Hematopoietic multipotent progenitor cell treated with erythropoietin and hydrocortisone succinate and interleukin-3 and kit ligand, for 4 days (in vitro differentiated cells): ENCODE measurements at regions not wholly inside any gene's neighbourhood (a gene's known extent, or its start where the extent isn't known, plus 50 kb on each side); places are given as distances from the start of the nearest gene placed in this dataset.
A peak's percentile ranks its signal among the peaks of the same experiment; 100 is the strongest.
"Not testable (repeated sequence)": the region's sequence is repeated elsewhere in the genome, so short reads cannot be mapped to it uniquely, and the experiment has no call there.

Experiments
- DNase-seq: peaks from one replicate; pipeline ENCODE4 v3.0.0-alpha.2; 2015

- DNase-seq, result peak; percentile 42
Observed at GRCh38 chr4:83758285-83758684, 222.4 kb downstream of the GPAT3 start.

GRCh38 chr4:83757121-83757621, 221.3 kb downstream of the GPAT3 start:
- peak; percentile 87 for DNase-seq

GRCh38 chr4:83753260-83753659, 217.4 kb downstream of the GPAT3 start:
- DNase-seq, result no peak

DNA sequence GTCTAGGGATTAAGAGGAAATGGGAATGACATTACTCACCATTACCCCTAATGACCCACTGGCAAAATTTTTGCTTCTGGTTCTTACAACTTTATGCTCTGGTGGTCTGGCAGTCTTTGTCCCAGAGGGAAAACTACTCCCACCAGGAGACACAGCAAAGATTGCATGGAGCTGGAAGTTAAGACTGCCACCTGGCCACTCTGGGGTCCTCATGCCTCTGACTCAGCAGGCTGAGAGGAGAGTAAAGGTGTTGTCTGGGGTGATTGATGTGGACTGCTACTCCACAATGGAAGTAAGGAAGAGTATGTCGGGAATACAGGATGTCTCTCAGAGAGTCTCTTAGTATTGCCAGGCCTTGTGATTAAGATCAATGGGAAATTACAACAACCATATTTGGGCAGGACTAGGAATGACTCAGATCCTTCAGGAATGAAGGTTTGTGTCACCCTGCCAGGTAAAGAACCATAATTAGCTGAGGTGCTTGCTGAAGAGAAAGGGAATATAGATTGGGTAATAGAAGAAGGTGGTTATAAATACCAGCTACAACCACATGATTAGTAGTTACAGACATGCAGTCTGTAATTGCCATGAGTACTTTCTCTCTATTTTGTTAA, 215.5 kb downstream of the GPAT3 start:
- no peak for DNase-seq

GRCh38 chr4:83748711-83749110, 212.8 kb downstream of the GPAT3 start:
- no peak for DNase-seq

DNA sequence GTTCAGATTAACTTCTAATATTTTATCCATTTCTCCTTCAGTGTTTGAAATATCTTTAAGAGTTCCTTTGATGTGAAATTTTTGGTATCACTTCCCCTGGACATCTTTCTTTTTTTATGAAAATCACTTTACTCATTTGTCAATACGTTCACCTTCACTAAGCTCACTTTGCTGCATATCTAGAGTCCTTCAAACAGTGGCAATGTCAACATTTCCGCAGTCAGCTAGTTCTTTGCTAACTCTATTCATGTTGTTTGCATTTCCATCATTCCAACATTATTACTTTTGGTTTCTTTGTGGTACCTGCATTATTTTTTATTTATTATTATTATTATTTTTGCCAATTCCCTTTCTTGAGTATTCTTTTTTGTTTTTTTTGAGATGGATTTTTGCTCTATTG, 203.0 kb downstream of the GPAT3 start:
- DNase-seq, result no peak

- no peak for DNase-seq
Observed at GRCh38 chr4:83734576-83734975, 198.7 kb downstream of the GPAT3 start.

DNA sequence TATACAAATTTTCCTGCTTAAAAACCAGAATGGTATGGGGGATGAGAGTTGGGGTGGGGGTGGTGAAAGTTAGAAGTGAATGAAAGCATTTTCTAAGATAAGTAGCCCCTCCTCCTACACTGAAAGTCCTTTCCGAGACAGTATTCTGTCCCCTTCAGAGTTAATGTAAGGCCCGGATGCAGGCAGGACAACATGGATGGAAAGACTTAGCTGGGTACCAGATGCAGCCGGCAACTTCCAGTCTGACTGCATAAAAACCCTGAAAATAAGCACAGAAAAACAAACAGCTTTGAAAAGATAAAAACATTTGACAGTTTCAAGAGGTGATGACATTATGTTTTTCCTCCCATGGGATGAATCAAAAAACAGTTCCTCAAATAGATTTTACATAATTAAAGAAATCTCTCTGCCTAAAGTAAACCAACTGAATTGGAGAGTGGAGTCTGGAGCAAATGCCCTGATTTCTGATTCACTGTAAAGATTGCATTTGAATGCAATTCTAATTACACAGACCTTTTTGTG, 196.3 kb downstream of the GPAT3 start:
- no peak for DNase-seq

DNA sequence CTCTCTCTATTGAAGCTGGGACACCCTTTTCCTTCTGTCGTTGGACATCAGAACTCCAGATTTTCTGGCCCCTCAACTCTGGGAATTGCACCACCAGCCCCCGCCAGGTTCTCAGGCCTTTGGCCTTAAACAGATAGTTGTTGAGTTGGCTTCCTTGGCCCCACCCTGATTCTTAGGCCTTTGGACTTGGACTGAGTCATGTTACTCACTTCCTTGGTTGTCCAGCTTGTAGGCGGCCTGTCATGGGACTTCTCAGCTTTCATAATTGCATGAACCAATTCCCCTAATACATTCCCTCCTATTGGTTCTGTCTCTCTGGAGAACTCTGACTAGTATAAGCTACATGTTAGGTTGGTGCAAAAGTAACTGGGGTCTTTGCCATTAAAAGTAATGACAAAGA, 195.7 kb downstream of the GPAT3 start:
- DNase-seq, result no peak

GRCh38 chr4:83730958-83731357, 195.1 kb downstream of the GPAT3 start:
- not testable (repeated sequence) for DNase-seq

GRCh38 chr4:83728191-83728590, 192.3 kb downstream of the GPAT3 start:
- DNase-seq, result no peak

GRCh38 chr4:83725336-83726085, 189.6 kb downstream of the GPAT3 start:
- DNase-seq, result no peak

- no peak for DNase-seq
Observed at GRCh38 chr4:83724485-83725335, 188.8 kb downstream of the GPAT3 start.

DNA sequence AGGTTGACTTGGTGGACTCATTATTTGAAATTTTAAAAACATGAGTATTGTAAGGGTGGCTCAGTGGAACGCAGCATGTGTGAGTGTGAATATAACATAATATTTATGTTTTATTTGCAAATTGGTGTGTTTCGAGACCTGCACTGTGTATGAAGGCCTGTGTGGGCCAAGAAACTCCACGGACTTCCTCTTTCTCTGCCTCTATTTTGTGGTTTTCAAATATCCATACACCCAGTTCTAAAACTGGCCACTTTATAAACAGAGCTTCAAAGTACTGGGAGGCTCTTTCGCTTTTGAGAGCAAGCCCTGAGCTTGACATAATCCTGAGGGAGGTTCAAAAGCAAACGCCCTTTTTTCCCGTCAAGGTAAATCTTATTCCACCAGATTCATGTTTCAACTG, 187.7 kb downstream of the GPAT3 start:
- peak; percentile 33 for DNase-seq

- no peak for DNase-seq
Observed at GRCh38 chr4:83722730-83723269, 186.9 kb downstream of the GPAT3 start.

- peak; percentile 21 for DNase-seq
Observed at GRCh38 chr4:83716874-83717273, 181.0 kb downstream of the GPAT3 start.

DNA sequence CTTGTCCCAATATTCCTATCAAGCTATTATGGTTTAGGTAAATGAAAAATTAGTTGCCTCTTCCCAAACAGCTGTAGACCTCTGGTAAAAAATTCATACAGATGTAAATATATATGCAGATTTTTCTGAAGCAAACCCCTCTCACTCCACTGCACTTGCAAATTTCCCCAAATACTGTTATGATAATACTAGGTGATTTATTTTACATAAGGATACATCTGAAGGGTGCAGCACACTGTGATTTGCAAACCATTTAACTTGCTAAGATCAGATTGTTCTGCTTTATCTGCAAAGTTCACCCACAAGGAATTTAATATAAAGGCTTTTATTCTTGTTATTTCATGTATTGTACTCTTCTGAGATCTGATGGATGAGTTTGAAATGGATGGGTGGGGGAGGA, 177.0 kb downstream of the GPAT3 start:
- no peak for DNase-seq

GRCh38 chr4:83709627-83710026, 173.7 kb downstream of the GPAT3 start:
- no peak for DNase-seq

- no peak for DNase-seq
Observed at GRCh38 chr4:83708500-83709175, 172.7 kb downstream of the GPAT3 start.

DNA sequence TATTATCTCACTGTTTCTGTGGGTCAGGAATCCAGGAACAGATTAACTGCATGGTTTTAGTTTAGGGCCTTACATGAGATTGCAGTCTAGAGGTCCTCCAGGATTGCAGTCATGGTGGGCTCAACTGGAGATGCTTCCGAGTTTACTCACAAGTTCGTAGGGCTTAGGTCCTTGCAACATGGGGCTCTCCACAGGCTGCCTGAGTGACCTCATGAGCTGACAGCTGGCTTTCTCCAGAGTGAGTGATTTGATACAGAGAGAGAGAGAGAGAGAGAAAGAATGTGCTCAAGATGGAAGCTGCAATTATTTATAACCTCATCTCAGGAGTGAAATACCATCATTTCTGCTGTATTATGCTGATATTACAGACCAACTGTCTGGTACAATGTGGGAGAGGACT, 168.9 kb downstream of the GPAT3 start:
- no peak for DNase-seq

- DNase-seq, result no peak
Observed at GRCh38 chr4:83703752-83704151, 167.8 kb downstream of the GPAT3 start.

DNA sequence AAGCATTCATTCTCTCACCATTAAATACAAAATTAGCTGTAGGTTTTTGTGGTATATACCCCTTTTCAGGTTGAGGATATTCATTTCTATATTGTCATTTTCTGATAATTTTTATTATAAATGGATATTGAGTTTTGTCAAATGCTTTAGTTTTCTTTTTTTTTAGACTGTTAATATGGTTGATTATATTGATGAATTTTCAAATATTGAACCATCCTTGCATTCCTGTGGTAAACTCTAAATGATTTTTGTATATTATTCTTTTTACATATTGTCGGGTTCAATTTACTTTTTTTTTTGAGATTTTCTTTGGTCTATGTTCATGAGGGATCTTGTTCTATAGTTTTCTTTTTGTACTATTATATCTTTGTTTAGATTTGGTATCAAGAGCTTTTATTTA, 165.1 kb downstream of the GPAT3 start:
- DNase-seq, result no peak
